IMR-90 (cell line): ENCODE measurements at regions not wholly inside any gene's neighbourhood (a gene's known extent, or its start where the extent isn't known, plus 50 kb on each side); places are given as distances from the start of the nearest gene placed in this dataset.

Experiments used
- ATAC-seq: fragments of 200-7000 bp; cut with Tn5 transposase; 2 replicates; pipeline ENCODE4 v1.9.1; 2020; ENCODE audit warnings: low read depth, mild to moderate bottlenecking, moderate library complexity
- BruUV-seq: library from RNA; stranded (reverse); fragments of 400-500 nt; replicated peaks from 2 replicates; lab custom pipeline; 2021; lab: Mats Ljungman, UMichigan
- CTCF ChIA-PET: fragments of 300-600 bp; formaldehyde crosslinking; extraction: SDS; loops from one replicate; lab custom pipeline; 2021; ENCODE audit warnings: antibody characterized with exemption; lab: Yijun Ruan, JAX
- POLR2A ChIA-PET: fragments of 300-600 bp; sonication (Branson Sonifier 250); formaldehyde crosslinking; loops from one replicate; lab custom pipeline; 2022; ENCODE audit warnings: antibody characterized with exemption; ENCODE audit not compliant: unreplicated experiment; lab: Charles Lee
- DNase-seq: peaks from one replicate; pipeline ENCODE4 v3.0.0; 2013
- H2AFZ ChIP-seq: replicated peaks from 2 replicates; pipeline ENCODE3; 2013; ENCODE audit warnings: low read length, mild to moderate bottlenecking; ENCODE audit not compliant: poor library complexity
- H2AK5ac ChIP-seq: 2 replicates; pipeline ENCODE4 v1.6.1; 2013; ENCODE audit warnings: low read depth, low read length, inconsistent platforms
- H2AK9ac ChIP-seq: replicated peaks from 2 replicates; pipeline ENCODE3; 2013; ENCODE audit warnings: mild to moderate bottlenecking, low read depth, low read length, moderate library complexity; ENCODE audit not compliant: poor library complexity
- H2BK120ac ChIP-seq: 2 replicates; pipeline ENCODE4 v1.6.1; 2013; ENCODE audit warnings: low read depth, low read length, inconsistent platforms
- H2BK15ac ChIP-seq: 3 replicates; pipeline ENCODE4 v1.6.1; 2013; ENCODE audit warnings: low read depth, low read length, inconsistent platforms
- H2BK20ac ChIP-seq: 2 replicates; pipeline ENCODE4 v1.6.1; 2013; ENCODE audit warnings: low read depth, mild to moderate bottlenecking, inconsistent platforms, low read length, moderate library complexity
- H2BK5ac ChIP-seq: 2 replicates; pipeline ENCODE4 v1.6.1; 2013; ENCODE audit warnings: mild to moderate bottlenecking, low read depth, low read length, inconsistent platforms; ENCODE audit not compliant: poor library complexity, severe bottlenecking
- H3K14ac ChIP-seq: replicated peaks from 2 replicates; pipeline ENCODE4 v1.6.1; 2013; ENCODE audit warnings: low read depth, low read length, inconsistent platforms
- H3K18ac ChIP-seq: 2 replicates; pipeline ENCODE4 v1.6.1; 2013; ENCODE audit warnings: low read depth, low read length, control low read depth
- H3K23ac ChIP-seq: 2 replicates; pipeline ENCODE4 v1.6.1; 2013; ENCODE audit warnings: low read depth, low read length, inconsistent platforms
- H3K27ac ChIP-seq: 2 replicates; pipeline ENCODE4 v1.5.1; 2013; ENCODE audit warnings: mild to moderate bottlenecking, control low read depth, low read length; ENCODE audit not compliant: insufficient read depth
- H3K27me3 ChIP-seq: 2 replicates; pipeline ENCODE4 v1.6.1; 2013; ENCODE audit warnings: low read length; ENCODE audit not compliant: control insufficient read depth, insufficient read depth
- H3K36me3 ChIP-seq: 2 replicates; pipeline ENCODE4 v1.6.1; 2013; ENCODE audit warnings: low read length, mixed read lengths; ENCODE audit not compliant: control insufficient read depth, insufficient read depth
- H3K4ac ChIP-seq: 2 replicates; pipeline ENCODE4 v1.6.1; 2013; ENCODE audit warnings: low read depth, low read length, inconsistent platforms
- H3K4me1 ChIP-seq: 2 replicates; pipeline ENCODE4 v1.6.1; 2013; ENCODE audit warnings: low read length, mixed read lengths; ENCODE audit not compliant: control insufficient read depth, insufficient read depth
- H3K4me2 ChIP-seq: 2 replicates; pipeline ENCODE4 v1.6.1; 2013; ENCODE audit warnings: low read depth, mild to moderate bottlenecking, control low read depth, low read length, moderate library complexity
- H3K4me3 ChIP-seq: 2 replicates; pipeline ENCODE4 v1.5.1; 2013; ENCODE audit warnings: low read depth, mild to moderate bottlenecking, control low read depth, low read length, moderate library complexity; ENCODE audit not compliant: insufficient read depth
- H3K56ac ChIP-seq: 2 replicates; pipeline ENCODE4 v1.6.1; 2013; ENCODE audit warnings: low read length, inconsistent platforms; ENCODE audit not compliant: insufficient read depth; ENCODE audit errors: extremely low read depth
- H3K79me1 ChIP-seq, 2 experiments: 2 replicates each; pipeline ENCODE4 v1.6.1; 2013; ENCODE audit warnings: low read length in 2 of 2, inconsistent platforms in 1 of 2, low read depth in 1 of 2
- H3K9ac ChIP-seq: 2 replicates; pipeline ENCODE4 v1.6.1; 2013; ENCODE audit warnings: low read depth, low read length, control low read depth
- H3K9me1 ChIP-seq: 2 replicates; pipeline ENCODE4 v1.6.1; 2013; ENCODE audit warnings: low read length, inconsistent platforms; ENCODE audit not compliant: insufficient read depth
- H3K9me3 ChIP-seq: 2 replicates; pipeline ENCODE4 v1.6.1; 2013; ENCODE audit warnings: low read length; ENCODE audit not compliant: control insufficient read depth, insufficient read depth
- H4K20me1 ChIP-seq: 2 replicates; pipeline ENCODE4 v1.6.1; 2013; ENCODE audit warnings: low read length, inconsistent platforms; ENCODE audit not compliant: insufficient read depth
- H4K5ac ChIP-seq: 2 replicates; pipeline ENCODE4 v1.6.1; 2013; ENCODE audit warnings: mild to moderate bottlenecking, low read depth, low read length, control low read depth
- H4K8ac ChIP-seq, 2 experiments: 2 replicates each; pipeline ENCODE4 v1.6.1; 2013; ENCODE audit warnings: low read depth in 2 of 2, low read length in 2 of 2, control low read depth in 1 of 2, inconsistent platforms in 1 of 2
- H4K91ac ChIP-seq: 2 replicates; pipeline ENCODE4 v1.6.1; 2013; ENCODE audit warnings: low read depth, low read length, inconsistent platforms; ENCODE audit not compliant: insufficient read depth
- BHLHE40 ChIP-seq: fragments of 150-350 bp; IDR thresholded peaks from 2 replicates; pipeline ENCODE4 v1.6.1; 2016; ENCODE audit warnings: mild to moderate bottlenecking, low read depth, low read length
- CEBPB ChIP-seq: IDR thresholded peaks from 2 replicates; pipeline ENCODE4 v1.6.1; 2012; ENCODE audit warnings: low read depth, low read length, improper control_type of control experiment
- CHD1 ChIP-seq: IDR thresholded peaks from 2 replicates; pipeline ENCODE4 v1.6.1; 2012; ENCODE audit warnings: low read depth, low read length, improper control_type of control experiment
- CTCF ChIP-seq: conservative IDR thresholded peaks from 2 replicates; pipeline ENCODE4 v1.5.1; 2012; ENCODE audit warnings: mild to moderate bottlenecking, low read depth, low read length, improper control_type of control experiment
- ELK1 ChIP-seq: fragments of 150-350 bp; IDR thresholded peaks from 2 replicates; pipeline ENCODE4 v1.6.1; 2016; ENCODE audit warnings: low read depth, mild to moderate bottlenecking, low read length, moderate library complexity, borderline replicate concordance
- MAFK ChIP-seq: IDR thresholded peaks from 2 replicates; pipeline ENCODE4 v1.6.1; 2012; ENCODE audit warnings: low read depth, low read length, improper control_type of control experiment
- MAZ ChIP-seq: IDR thresholded peaks from 2 replicates; pipeline ENCODE4 v1.6.1; 2012; ENCODE audit warnings: low read depth, mild to moderate bottlenecking, low read length, improper control_type of control experiment, moderate library complexity, borderline replicate concordance
- MXI1 ChIP-seq: IDR thresholded peaks from 2 replicates; pipeline ENCODE4 v1.6.1; 2012; ENCODE audit warnings: low read depth, mild to moderate bottlenecking, low read length, moderate library complexity, borderline replicate concordance
- NFE2L2 ChIP-seq: fragments of 150-350 bp; IDR thresholded peaks from 2 replicates; pipeline ENCODE4 v1.6.1; 2016; ENCODE audit warnings: low read depth, mild to moderate bottlenecking, low read length
- RAD21 ChIP-seq: IDR thresholded peaks from 2 replicates; pipeline ENCODE4 v1.6.1; 2012; ENCODE audit warnings: low read length, improper control_type of control experiment
- RCOR1 ChIP-seq: IDR thresholded peaks from 2 replicates; pipeline ENCODE4 v1.6.1; 2012; ENCODE audit warnings: mild to moderate bottlenecking, low read length, improper control_type of control experiment; ENCODE audit not compliant: insufficient replicate concordance
- RFX5 ChIP-seq: IDR thresholded peaks from 2 replicates; pipeline ENCODE4 v1.8.0; 2012; ENCODE audit warnings: low read depth, mild to moderate bottlenecking, low read length, moderate library complexity
- SMC3 ChIP-seq: fragments of 150-350 bp; IDR thresholded peaks from 2 replicates; pipeline ENCODE4 v1.6.1; 2016; ENCODE audit warnings: low read depth, mild to moderate bottlenecking, antibody characterized with exemption, low read length, moderate library complexity
- USF2 ChIP-seq: fragments of 150-350 bp; IDR thresholded peaks from 2 replicates; pipeline ENCODE4 v1.6.1; 2017; ENCODE audit warnings: mild to moderate bottlenecking, antibody characterized with exemption, low read length, low read depth
- WGBS, 2 experiments: methylation state at CpG; one replicate each; pipeline versions ENCODE4 v1.1.5 to v1.1.7; 2013; ENCODE audit warnings: missing lambda C conversion rate in 2 of 2; ENCODE audit not compliant: insufficient read length in 1 of 2; ENCODE audit errors: extremely low coverage in 2 of 2; 5-methylcytosine and 5-hydroxymethylcytosine counted together
- dilution Hi-C: fragments of 300-500 bp; cut with HindIII; formaldehyde crosslinking; loops from one replicate; pipeline ENCODE4 v1.14.3; 2018; ENCODE audit warnings: low sequenced_read_pairs; ENCODE audit not compliant: unreplicated experiment
- in situ Hi-C: fragments of 300-500 bp; cut with MboI; formaldehyde crosslinking; loops from 3 replicates; pipeline ENCODE4 v1.14.3; 2019; ENCODE audit warnings: low sequenced_read_pairs, inconsistent platforms, mixed read lengths
- intact Hi-C: fragments of 100-400 bp; cut with micrococcal nuclease; formaldehyde crosslinking; loops from 2 replicates; pipeline ENCODE4 v1.10.0; 2022

GRCh38 chr3:99396651-99397275 lies 241.6 kb upstream of the COL8A1 start:
- POLR2A ChIA-PET = no interaction called here
- no peak for TF ChIP-seq NFE2L2
- TF ChIP-seq ELK1 = no peak
- TF ChIP-seq RCOR1 = no peak
- no peak for TF ChIP-seq MAZ
- no peak for TF ChIP-seq USF2
- no peak for TF ChIP-seq SMC3
- no peak for TF ChIP-seq MAFK
- no peak for TF ChIP-seq RFX5
- no peak for TF ChIP-seq MXI1
- no peak for TF ChIP-seq CTCF
- no peak for TF ChIP-seq RAD21
- no peak for TF ChIP-seq BHLHE40
- TF ChIP-seq CEBPB = no peak
- no peak for TF ChIP-seq CHD1

More at GRCh38 chr3:99396651-99397275, 241.6 kb upstream of the COL8A1 start:
- peak overlapping the region; percentile 61; the same call in 1 of the 2 replicates for H3K4ac ChIP-seq
- no peaks in the 10 kb centered on the region for H3K27me3 ChIP-seq
- ATAC-seq (no peak), DNase-seq (no peak)
- H2AK5ac ChIP-seq = peak overlapping the region; percentile 49; the same call in 1 of the 2 replicates
- H3K14ac ChIP-seq = 0 out of 2 replicates have a peak overlapping the region, but pooled peaks have one; percentile 26
- no peaks in the 10 kb centered on the region for H4K20me1 ChIP-seq
- H4K91ac ChIP-seq = peak overlapping the region; percentile 77; the same call in 1 of the 2 replicates
- peak overlapping the region; percentile 70 to 85; a peak in 3 of 4 replicates for H4K8ac ChIP-seq
- H2AK9ac ChIP-seq = no peak overlapping the region
- peak overlapping the region; percentile 77 for H2BK20ac ChIP-seq
- H3K9me3 ChIP-seq = peaks cover 7% of the 10 kb centered on the region
- peak overlapping the region; percentile 99 for H3K18ac ChIP-seq
- CTCF ChIA-PET = interaction anchor here (0.6 kb wide), 1 partner anchor 367 kb away, joined by 4 read pairs; no protein-coding TSS in a partner anchor
- no peak overlapping the region for H3K27ac ChIP-seq
- peak overlapping the region; percentile 51; the same call in 1 of the 2 replicates for H4K5ac ChIP-seq
- H3K4me1 ChIP-seq = peaks cover 14% of the 10 kb centered on the region
- H3K36me3 ChIP-seq = no peaks in the 10 kb centered on the region
- no TSS peak for BruUV-seq
- H3K23ac ChIP-seq = no peak overlapping the region; the same call in 1 of the 2 replicates
- H2AFZ ChIP-seq = no peak overlapping the region
- dilution Hi-C loops (no loop called here), intact Hi-C loops (loop anchor here (10.0 kb wide), 1 partner anchor 248 kb away; no protein-coding TSS in a partner anchor), in situ Hi-C loops (no loop called here)
- H2BK15ac ChIP-seq = peak overlapping the region; percentile 69; the same call in 2 of the 3 replicates
- H3K79me1 ChIP-seq = no peaks in the 10 kb centered on the region
- no peak overlapping the region for H3K9ac ChIP-seq
- WGBS, 2 experiments = 100% methylated on average over 1 of the region's 3 CpGs; no CpG with 5 or more reads in 1 of the 2 experiments
- H2BK120ac ChIP-seq = peak overlapping the region; percentile 78
- no peak overlapping the region for H3K56ac ChIP-seq
- H3K4me3 ChIP-seq = no peak overlapping the region
- H2BK5ac ChIP-seq = peak overlapping the region; percentile 89
- peaks cover 2% of the 10 kb centered on the region; the same call in 1 of the 2 replicates for H3K9me1 ChIP-seq
- no peak overlapping the region for H3K4me2 ChIP-seq
